Esophagus squamous epithelium (tissue), 4 donors: ENCODE measurements at regions not wholly inside any gene's neighbourhood (a gene's known extent, or its start where the extent isn't known, plus 50 kb on each side); places are given as distances from the start of the nearest gene placed in this dataset.

Experiments
- CTCF ChIP-seq, 6 experiments: fragments of 450-650 bp in 4 of 6; fragments of 200-600 bp in 2 of 6; sonication (generic) in 2 of 6; IDR thresholded peaks; one replicate each; pipeline ENCODE4 v1.5.1; 2016 to 2019; ENCODE audit warnings: antibody characterized with exemption in 6 of 6, mild to moderate bottlenecking in 4 of 6, moderate library complexity in 4 of 6
- POLR2A ChIP-seq, 4 donors: fragments of 450-650 bp; IDR thresholded peaks; one replicate each; pipeline ENCODE4 v1.6.1; 2017; ENCODE audit warnings: antibody characterized with exemption in 4 of 4, mild to moderate bottlenecking in 4 of 4, moderate library complexity in 3 of 4

- no peak for TF ChIP-seq CTCF (IDR thresholded peaks at IDR 0.05)
- no peak for TF ChIP-seq POLR2A (IDR thresholded peaks at IDR 0.05)
Observed at GRCh38 chr4:108453366-108453765, 167.0 kb upstream of the RPL34 start.
